ENCODE measurements at regions not wholly inside any gene's neighbourhood (a gene's known extent, or its start where the extent isn't known, plus 50 kb on each side); places are given as distances from the start of the nearest gene placed in this dataset.
"Not testable (repeated sequence)": the region's sequence is repeated elsewhere in the genome, so short reads cannot be mapped to it uniquely, and the experiment has no call there.

GRCh38 chrX:45571453-45571852 is 370.8 kb upstream of the DIPK2B start:
- Mint-ChIP-seq H3K36me3 (no peaks in the 10 kb centered on the region), H3K9me3 (no peaks in the 10 kb centered on the region), H3K4me1 (no peaks in the 10 kb centered on the region), H3K27ac (no peak overlapping the region), H3K27me3 (no peaks in the 10 kb centered on the region), H3K4me3 (no peak overlapping the region)
- DNase-seq: no peak
- CTCF ChIA-PET: no interaction called here

- CTCF ChIA-PET: no interaction called here
- no peaks in the 10 kb centered on the region for H3K4me1 Mint-ChIP-seq
- no peak overlapping the region for H3K4me3 Mint-ChIP-seq
- no peaks in the 10 kb centered on the region for H3K27me3 Mint-ChIP-seq
- H3K27ac Mint-ChIP-seq: no peak overlapping the region
- no peaks in the 10 kb centered on the region for H3K9me3 Mint-ChIP-seq
- no peaks in the 10 kb centered on the region for H3K36me3 Mint-ChIP-seq
- DNase-seq: no peak
Measured at GRCh38 chrX:45566456-45566855, 365.8 kb upstream of the DIPK2B start.

- DNase-seq: no peak
- H3K9me3 Mint-ChIP-seq: no peaks in the 10 kb centered on the region
- no peaks in the 10 kb centered on the region for H3K27me3 Mint-ChIP-seq
- CTCF ChIA-PET: no interaction called here
- no peak overlapping the region for H3K4me3 Mint-ChIP-seq
- no peak overlapping the region for H3K27ac Mint-ChIP-seq
- no peaks in the 10 kb centered on the region for H3K36me3 Mint-ChIP-seq
- no peaks in the 10 kb centered on the region for H3K4me1 Mint-ChIP-seq
Measured at GRCh38 chrX:45557387-45557786, 356.7 kb upstream of the DIPK2B start.

- Mint-ChIP-seq H3K36me3 (no peaks in the 10 kb centered on the region), H3K27me3 (no peaks in the 10 kb centered on the region), H3K4me1 (no peaks in the 10 kb centered on the region), H3K4me3 (no peak overlapping the region), H3K9me3 (no peaks in the 10 kb centered on the region), H3K27ac (no peak overlapping the region)
- DNase-seq: no peak
- CTCF ChIA-PET: no interaction called here
Measured at GRCh38 chrX:45554736-45555135, 354.1 kb upstream of the DIPK2B start.

GRCh38 chrX:45553417-45553816 is 352.7 kb upstream of the DIPK2B start:
- no peak overlapping the region for H3K4me3 Mint-ChIP-seq
- H3K4me1 Mint-ChIP-seq: no peaks in the 10 kb centered on the region
- no peaks in the 10 kb centered on the region for H3K36me3 Mint-ChIP-seq
- no peaks in the 10 kb centered on the region for H3K9me3 Mint-ChIP-seq
- no peak overlapping the region for H3K27ac Mint-ChIP-seq
- CTCF ChIA-PET: no interaction called here
- H3K27me3 Mint-ChIP-seq: no peaks in the 10 kb centered on the region
- no peak for DNase-seq

GRCh38 chrX:45546697-45547096 is 346.0 kb upstream of the DIPK2B start:
- H3K4me1 Mint-ChIP-seq, DNase-seq, H3K27ac Mint-ChIP-seq, H3K9me3 Mint-ChIP-seq, H3K36me3 Mint-ChIP-seq, CTCF ChIA-PET, H3K27me3 Mint-ChIP-seq, H3K4me3 Mint-ChIP-seq: not testable (repeated sequence)

GRCh38 chrX:45540181-45540580 is 339.5 kb upstream of the DIPK2B start:
- no peak for DNase-seq
- Mint-ChIP-seq H3K4me1 (no peaks in the 10 kb centered on the region), H3K27ac (no peak overlapping the region), H3K9me3 (no peaks in the 10 kb centered on the region), H3K36me3 (no peaks in the 10 kb centered on the region), H3K27me3 (no peaks in the 10 kb centered on the region), H3K4me3 (no peak overlapping the region)
- CTCF ChIA-PET: interaction anchor here (1.7 kb wide), 1 partner anchor 10 kb away, joined by 4 read pairs; no protein-coding TSS in a partner anchor

GRCh38 chrX:45537936-45538335 is 337.3 kb upstream of the DIPK2B start:
- CTCF ChIA-PET: no interaction called here
- Mint-ChIP-seq H3K4me1 (no peaks in the 10 kb centered on the region), H3K36me3 (no peaks in the 10 kb centered on the region), H3K4me3 (no peak overlapping the region), H3K27ac (no peak overlapping the region), H3K9me3 (no peaks in the 10 kb centered on the region), H3K27me3 (no peaks in the 10 kb centered on the region)
- DNase-seq: no peak

- Mint-ChIP-seq H3K36me3 (no peaks in the 10 kb centered on the region), H3K4me3 (no peak overlapping the region), H3K9me3 (no peaks in the 10 kb centered on the region), H3K27ac (no peak overlapping the region), H3K27me3 (no peaks in the 10 kb centered on the region), H3K4me1 (no peaks in the 10 kb centered on the region)
- CTCF ChIA-PET: interaction anchor here (0.8 kb wide), 1 partner anchor 118 kb away, joined by 3 read pairs; no protein-coding TSS in a partner anchor
- DNase-seq: no peak
Measured at GRCh38 chrX:45527834-45528233, 327.2 kb upstream of the DIPK2B start.

GRCh38 chrX:45524805-45525204 is 324.1 kb upstream of the DIPK2B start:
- H3K4me3 Mint-ChIP-seq: no peak overlapping the region
- H3K36me3 Mint-ChIP-seq: no peaks in the 10 kb centered on the region
- CTCF ChIA-PET: no interaction called here
- no peak for DNase-seq
- no peaks in the 10 kb centered on the region for H3K27me3 Mint-ChIP-seq
- no peak overlapping the region for H3K27ac Mint-ChIP-seq
- H3K4me1 Mint-ChIP-seq: no peaks in the 10 kb centered on the region
- no peaks in the 10 kb centered on the region for H3K9me3 Mint-ChIP-seq

GRCh38 chrX:45524296-45524695 is 323.6 kb upstream of the DIPK2B start:
- no peaks in the 10 kb centered on the region for H3K27me3 Mint-ChIP-seq
- DNase-seq: no peak
- CTCF ChIA-PET: no interaction called here
- no peaks in the 10 kb centered on the region for H3K36me3 Mint-ChIP-seq
- H3K27ac Mint-ChIP-seq: no peak overlapping the region
- H3K9me3 Mint-ChIP-seq: no peaks in the 10 kb centered on the region
- H3K4me3 Mint-ChIP-seq: no peak overlapping the region
- H3K4me1 Mint-ChIP-seq: no peaks in the 10 kb centered on the region

- H3K27ac Mint-ChIP-seq: no peak overlapping the region
- peaks cover 4% of the 10 kb centered on the region for H3K4me1 Mint-ChIP-seq
- H3K4me3 Mint-ChIP-seq: no peak overlapping the region
- no peaks in the 10 kb centered on the region for H3K27me3 Mint-ChIP-seq
- no peaks in the 10 kb centered on the region for H3K36me3 Mint-ChIP-seq
- no peak for DNase-seq
- CTCF ChIA-PET: interaction anchor here (0.6 kb wide), 1 partner anchor 235 kb away, joined by 3 read pairs; no protein-coding TSS in a partner anchor
- H3K9me3 Mint-ChIP-seq: no peaks in the 10 kb centered on the region
Measured at GRCh38 chrX:45518552-45518951, 317.9 kb upstream of the DIPK2B start.

- Mint-ChIP-seq H3K27ac (no peak overlapping the region), H3K4me1 (peaks cover 4% of the 10 kb centered on the region)
Measured at GRCh38 chrX:45517090-45517973, 316.7 kb upstream of the DIPK2B start.

GRCh38 chrX:45515262-45516215 is 314.9 kb upstream of the DIPK2B start:
- Mint-ChIP-seq H3K36me3 (no peaks in the 10 kb centered on the region), H3K9me3 (no peaks in the 10 kb centered on the region), H3K27me3 (no peaks in the 10 kb centered on the region), H3K27ac (no peak overlapping the region), H3K4me3 (no peak overlapping the region), H3K4me1 (peaks cover 4% of the 10 kb centered on the region)
- peak; percentile 53 for DNase-seq
- CTCF ChIA-PET: interaction anchor here (0.7 to 2.2 kb wide), 9 partner anchors 9 to 893 kb away, joined by 3 to 12 read pairs (median 3); no protein-coding TSS in a partner anchor

More at GRCh38 chrX:45517090-45517973, 316.7 kb upstream of the DIPK2B start:
- CTCF ChIA-PET: interaction anchor here (1.1 kb wide), 1 partner anchor 859 kb away, joined by 3 read pairs; no protein-coding TSS in a partner anchor
- no peaks in the 10 kb centered on the region for H3K36me3 Mint-ChIP-seq
- no peak overlapping the region for H3K4me3 Mint-ChIP-seq
- H3K9me3 Mint-ChIP-seq: no peaks in the 10 kb centered on the region
- DNase-seq: no peak
- no peaks in the 10 kb centered on the region for H3K27me3 Mint-ChIP-seq

All from activated naive CD4-positive, alpha-beta T cell treated with anti-CD3 and anti-CD28 coated beads, Interleukin-2, amount 10 ng/mL, durations not matched to agents 7 days and 5 days (primary cell).